NCI-H748 (cell line): ENCODE measurements at regions not wholly inside any gene's neighbourhood (a gene's known extent, or its start where the extent isn't known, plus 50 kb on each side); places are given as distances from the start of the nearest gene placed in this dataset.

Source experiments
- DNase-seq: peaks from one replicate; lab custom pipeline; 2025; ENCODE audit not compliant: unreplicated experiment; lab: John Stamatoyannopoulos, UW

GRCh38 chr12:92034858-92035401 lies 110.7 kb downstream of the BTG1 start:
- DNase-seq, result peak; percentile 96

- no peak for DNase-seq
These were observed 111.6 kb downstream of the BTG1 start for GRCh38 chr12:92034083-92034482.

- DNase-seq, result no peak
These were observed 112.7 kb downstream of the BTG1 start for GRCh38 chr12:92032965-92033364.

GRCh38 chr12:92032101-92032500 lies 113.5 kb downstream of the BTG1 start:
- DNase-seq, result no peak

GRCh38 chr12:92030618-92031017 lies 115.0 kb downstream of the BTG1 start:
- DNase-seq, result no peak

- DNase-seq, result no peak
These were observed 115.6 kb downstream of the BTG1 start for GRCh38 chr12:92029902-92030586.

GRCh38 chr12:92029136-92029535 lies 116.5 kb downstream of the BTG1 start:
- no peak for DNase-seq

- DNase-seq, result no peak
These were observed 117.3 kb downstream of the BTG1 start for GRCh38 chr12:92028441-92028709.

- DNase-seq, result no peak
These were observed 117.8 kb downstream of the BTG1 start for GRCh38 chr12:92027701-92028440.

GRCh38 chr12:92027243-92027642 lies 118.4 kb downstream of the BTG1 start:
- DNase-seq, result no peak

GRCh38 chr12:92025462-92026207 lies 120.0 kb downstream of the BTG1 start:
- no peak for DNase-seq

- DNase-seq, result no peak
These were observed 123.6 kb downstream of the BTG1 start for GRCh38 chr12:92022093-92022492.

GRCh38 chr12:92021666-92022035 lies 124.0 kb downstream of the BTG1 start:
- DNase-seq, result peak; percentile 72

GRCh38 chr12:92020983-92021665 lies 124.5 kb downstream of the BTG1 start:
- no peak for DNase-seq

- no peak for DNase-seq
These were observed 126.0 kb downstream of the BTG1 start for GRCh38 chr12:92019491-92020277.

- no peak for DNase-seq
These were observed 133.0 kb downstream of the BTG1 start for GRCh38 chr12:92012691-92013090.

GRCh38 chr12:92010853-92011701 lies 134.6 kb downstream of the BTG1 start:
- peak; percentile 90 for DNase-seq

GRCh38 chr12:92010368-92010767 lies 135.3 kb downstream of the BTG1 start:
- no peak for DNase-seq

GRCh38 chr12:92008345-92008744 lies 137.3 kb downstream of the BTG1 start:
- DNase-seq, result no peak

GRCh38 chr12:92007787-92008186 lies 137.9 kb downstream of the BTG1 start:
- DNase-seq, result no peak
